Spinal cord (tissue), 9 donors: ENCODE measurements at regions not wholly inside any gene's neighbourhood (a gene's known extent, or its start where the extent isn't known, plus 50 kb on each side); places are given as distances from the start of the nearest gene placed in this dataset.

Source experiments
- DNase-seq, 6 donors: peaks; one replicate each; pipeline versions ENCODE4 v3.0.0 to v3.0.0-alpha.2; 2013 to 2015; ENCODE audit warnings: low spot score in 6 of 6, low read depth in 4 of 6
- H3K27ac ChIP-seq: one replicate; pipeline ENCODE4 v1.5.1; 2013; ENCODE audit warnings: low read depth, low read length, control low read depth
- H3K27me3 ChIP-seq: one replicate; pipeline ENCODE4 v1.6.1; 2013; ENCODE audit warnings: low read length; ENCODE audit not compliant: control insufficient read depth, insufficient read depth
- H3K36me3 ChIP-seq: one replicate; pipeline ENCODE4 v1.6.1; 2013; ENCODE audit warnings: low read length; ENCODE audit not compliant: control insufficient read depth, insufficient read depth
- H3K4me1 ChIP-seq: one replicate; pipeline ENCODE4 v1.6.1; 2013; ENCODE audit warnings: low read length; ENCODE audit not compliant: control insufficient read depth, insufficient read depth
- H3K4me3 ChIP-seq: one replicate; pipeline ENCODE4 v1.5.1; 2013; ENCODE audit warnings: low read depth, low read length, control low read depth
- H3K9me3 ChIP-seq: one replicate; pipeline ENCODE4 v1.6.1; 2013; ENCODE audit warnings: low read length; ENCODE audit not compliant: control insufficient read depth, insufficient read depth
- WGBS: methylation state at CpG from one replicate; pipeline ENCODE4 v1.1.5; 2013; ENCODE audit warnings: missing lambda C conversion rate; ENCODE audit not compliant: insufficient coverage; 5-methylcytosine and 5-hydroxymethylcytosine counted together
- donor health status: healthy.

GRCh38 chr9:79152306-79152705, 419.5 kb upstream of the TLE4 start:
- Histone ChIP-seq H3K27ac (no peak overlapping the region), H3K36me3 (no peaks in the 10 kb centered on the region), H3K4me1 (no peaks in the 10 kb centered on the region), H3K27me3 (no peaks in the 10 kb centered on the region), H3K4me3 (no peak overlapping the region), H3K9me3 (no peaks in the 10 kb centered on the region)
- whole genome bisulfite sequencing, result 100% methylated on average over 1 of the region's 2 CpGs
- DNase-seq, result peak in 1 of 6 donors; percentile 47

GRCh38 chr9:79154806-79155205, 417.0 kb upstream of the TLE4 start:
- WGBS, result 20% methylated on average over 1 of the region's 2 CpGs
- no peak for DNase-seq

GRCh38 chr9:79155308-79155707, 416.5 kb upstream of the TLE4 start:
- Histone ChIP-seq H3K4me3 (no peak overlapping the region), H3K27me3 (no peaks in the 10 kb centered on the region), H3K9me3 (no peaks in the 10 kb centered on the region), H3K36me3 (no peaks in the 10 kb centered on the region), H3K27ac (no peak overlapping the region), H3K4me1 (no peaks in the 10 kb centered on the region)
- no peak for DNase-seq
- WGBS, result no CpG with 5 or more reads among the region's 1 CpG

More at GRCh38 chr9:79154806-79155205, 417.0 kb upstream of the TLE4 start:
- H3K4me1 ChIP-seq, result no peaks in the 10 kb centered on the region
- no peak overlapping the region for H3K27ac ChIP-seq
- no peaks in the 10 kb centered on the region for H3K36me3 ChIP-seq
- no peaks in the 10 kb centered on the region for H3K9me3 ChIP-seq
- H3K27me3 ChIP-seq, result no peaks in the 10 kb centered on the region
- no peak overlapping the region for H3K4me3 ChIP-seq

GRCh38 chr9:79163544-79163943, 408.2 kb upstream of the TLE4 start:
- DNase-seq, result no peak
- H3K9me3 ChIP-seq, result no peaks in the 10 kb centered on the region
- no peaks in the 10 kb centered on the region for H3K27me3 ChIP-seq
- H3K4me3 ChIP-seq, result no peak overlapping the region
- no peaks in the 10 kb centered on the region for H3K36me3 ChIP-seq
- WGBS, result 96% methylated on average over 2 of the region's 2 CpGs
- no peak overlapping the region for H3K27ac ChIP-seq
- H3K4me1 ChIP-seq, result no peaks in the 10 kb centered on the region

- Histone ChIP-seq H3K27ac (no peak overlapping the region), H3K4me3 (no peak overlapping the region), H3K27me3 (no peaks in the 10 kb centered on the region), H3K9me3 (no peaks in the 10 kb centered on the region), H3K36me3 (no peaks in the 10 kb centered on the region), H3K4me1 (no peaks in the 10 kb centered on the region)
- no peak for DNase-seq
- 100% methylated on average over 1 of the region's 4 CpGs for WGBS
Observed at GRCh38 chr9:79164406-79164805, 407.4 kb upstream of the TLE4 start.

GRCh38 chr9:79165020-79165780, 406.6 kb upstream of the TLE4 start:
- DNase-seq, result no peak
- H3K36me3 ChIP-seq, result no peaks in the 10 kb centered on the region
- H3K4me3 ChIP-seq, result no peak overlapping the region
- no peak overlapping the region for H3K27ac ChIP-seq
- H3K4me1 ChIP-seq, result no peaks in the 10 kb centered on the region
- H3K9me3 ChIP-seq, result no peaks in the 10 kb centered on the region
- no peaks in the 10 kb centered on the region for H3K27me3 ChIP-seq
- 100% methylated on average over 1 of the region's 5 CpGs for WGBS

GRCh38 chr9:79166005-79166404, 405.8 kb upstream of the TLE4 start:
- 28% methylated on average over 2 of the region's 3 CpGs for WGBS
- no peaks in the 10 kb centered on the region for H3K9me3 ChIP-seq
- no peaks in the 10 kb centered on the region for H3K4me1 ChIP-seq

GRCh38 chr9:79170643-79171042, 401.1 kb upstream of the TLE4 start:
- H3K27me3 ChIP-seq, result no peaks in the 10 kb centered on the region
- no peak overlapping the region for H3K4me3 ChIP-seq
- H3K36me3 ChIP-seq, result no peaks in the 10 kb centered on the region
- H3K27ac ChIP-seq, result no peak overlapping the region
- no peak for DNase-seq
- WGBS, result no CpG with 5 or more reads among the region's 1 CpG
- no peaks in the 10 kb centered on the region for H3K9me3 ChIP-seq
- H3K4me1 ChIP-seq, result no peaks in the 10 kb centered on the region

More at GRCh38 chr9:79166005-79166404, 405.8 kb upstream of the TLE4 start:
- DNase-seq, result no peak
- no peaks in the 10 kb centered on the region for H3K36me3 ChIP-seq
- H3K27ac ChIP-seq, result no peak overlapping the region
- no peak overlapping the region for H3K4me3 ChIP-seq
- no peaks in the 10 kb centered on the region for H3K27me3 ChIP-seq

- Histone ChIP-seq H3K9me3 (no peaks in the 10 kb centered on the region), H3K4me3 (no peak overlapping the region), H3K27ac (no peak overlapping the region), H3K4me1 (no peaks in the 10 kb centered on the region), H3K27me3 (no peaks in the 10 kb centered on the region), H3K36me3 (no peaks in the 10 kb centered on the region)
- WGBS, result 91% methylated on average over 1 of the region's 3 CpGs
- no peak for DNase-seq
Observed at GRCh38 chr9:79173932-79174331, 397.8 kb upstream of the TLE4 start.

GRCh38 chr9:79176014-79176697, 395.6 kb upstream of the TLE4 start:
- Histone ChIP-seq H3K4me3 (no peak overlapping the region), H3K9me3 (no peaks in the 10 kb centered on the region), H3K27me3 (no peaks in the 10 kb centered on the region), H3K4me1 (no peaks in the 10 kb centered on the region), H3K27ac (no peak overlapping the region), H3K36me3 (no peaks in the 10 kb centered on the region)
- WGBS, result 100% methylated on average over 1 of the region's 4 CpGs
- no peak for DNase-seq
